ENCODE measurements at regions not wholly inside any gene's neighbourhood (a gene's known extent, or its start where the extent isn't known, plus 50 kb on each side); places are given as distances from the start of the nearest gene placed in this dataset.

GRCh38 chr3:102193255-102193654 lies 241.6 kb upstream of the ZPLD1 start:
- Histone ChIP-seq H3K79me1 (ENCODE audit: low read length) (no peaks in the 10 kb centered on the region), H4K8ac (ENCODE audit: low read depth, low read length) (no peak overlapping the region), H3K4ac (ENCODE audit: low read depth, low read length) (no peak overlapping the region), H3K56ac (ENCODE audit: low read length) (no peak overlapping the region), H3K4me3 (ENCODE audit: low read length) (no peak overlapping the region), H3K23ac (ENCODE audit: low read length) (no peak overlapping the region), H3K4me1 (ENCODE audit: control insufficient read depth, low read depth, low read length) (no peaks in the 10 kb centered on the region), H3K36me3 (ENCODE audit: control insufficient read depth, insufficient read depth, low read length) (no peaks in the 10 kb centered on the region), H2BK5ac (ENCODE audit: low read length) (no peak overlapping the region), H2AK5ac (ENCODE audit: low read length) (no peak overlapping the region), H3K27me3 (ENCODE audit: insufficient read depth, low read length, poor library complexity) (no peaks in the 10 kb centered on the region), H3K79me2 (ENCODE audit: control insufficient read depth, insufficient read depth, low read length) (no peaks in the 10 kb centered on the region), H2BK15ac (replicated peaks; ENCODE audit: low read depth) (no peak overlapping the region), H4K5ac (ENCODE audit: low read length) (no peak overlapping the region), H3K4me2 (ENCODE audit: low read length) (no peak overlapping the region), H3K18ac (ENCODE audit: low read length) (no peak overlapping the region), H3K9ac (ENCODE audit: low read length) (no peak overlapping the region), H2BK120ac (ENCODE audit: low read depth, low read length) (no peak overlapping the region), H3K27ac (ENCODE audit: low read depth, low read length) (no peak overlapping the region)
- WGBS (ENCODE audit: extremely low coverage, insufficient coverage, low lambda C conversion rate) = no CpG with 5 or more reads among the region's 1 CpG
- DNase-seq = no peak

- Histone ChIP-seq H3K56ac (ENCODE audit: low read length) (no peak overlapping the region), H4K5ac (ENCODE audit: low read length) (no peak overlapping the region), H3K27me3 (ENCODE audit: insufficient read depth, low read length, poor library complexity) (no peaks in the 10 kb centered on the region), H2AK5ac (ENCODE audit: low read length) (no peak overlapping the region), H3K4me2 (ENCODE audit: low read length) (no peak overlapping the region), H3K27ac (ENCODE audit: low read depth, low read length) (no peak overlapping the region), H3K18ac (ENCODE audit: low read length) (no peak overlapping the region), H3K4me1 (ENCODE audit: control insufficient read depth, low read depth, low read length) (no peaks in the 10 kb centered on the region), H3K79me1 (ENCODE audit: low read length) (no peaks in the 10 kb centered on the region), H3K4ac (ENCODE audit: low read depth, low read length) (no peak overlapping the region), H2BK120ac (ENCODE audit: low read depth, low read length) (no peak overlapping the region), H2BK15ac (replicated peaks; ENCODE audit: low read depth) (no peak overlapping the region), H3K4me3 (ENCODE audit: low read length) (no peak overlapping the region), H3K36me3 (ENCODE audit: control insufficient read depth, insufficient read depth, low read length) (no peaks in the 10 kb centered on the region), H4K8ac (ENCODE audit: low read depth, low read length) (no peak overlapping the region), H2BK5ac (ENCODE audit: low read length) (no peak overlapping the region), H3K79me2 (ENCODE audit: control insufficient read depth, insufficient read depth, low read length) (no peaks in the 10 kb centered on the region), H3K9ac (ENCODE audit: low read length) (no peak overlapping the region), H3K23ac (ENCODE audit: low read length) (no peak overlapping the region)
- no CpG with 5 or more reads among the region's 5 CpGs for WGBS (ENCODE audit: extremely low coverage, insufficient coverage, low lambda C conversion rate)
- DNase-seq = no peak
Measured at GRCh38 chr3:102194001-102194400, 240.8 kb upstream of the ZPLD1 start.

GRCh38 chr3:102194760-102195159 lies 240.1 kb upstream of the ZPLD1 start:
- no peaks in the 10 kb centered on the region for H3K79me2 ChIP-seq (ENCODE audit: control insufficient read depth, insufficient read depth, low read length)
- H3K36me3 ChIP-seq (ENCODE audit: control insufficient read depth, insufficient read depth, low read length) = no peaks in the 10 kb centered on the region
- H3K27ac ChIP-seq (ENCODE audit: low read depth, low read length) = no peak overlapping the region
- H2BK5ac ChIP-seq (ENCODE audit: low read length) = no peak overlapping the region
- no peak overlapping the region for H4K5ac ChIP-seq (ENCODE audit: low read length)
- H3K27me3 ChIP-seq (ENCODE audit: insufficient read depth, low read length, poor library complexity) = no peaks in the 10 kb centered on the region
- no peak overlapping the region for H3K4me2 ChIP-seq (ENCODE audit: low read length)
- H3K4me1 ChIP-seq (ENCODE audit: control insufficient read depth, low read depth, low read length) = no peaks in the 10 kb centered on the region
- no peak overlapping the region for H3K4ac ChIP-seq (ENCODE audit: low read depth, low read length)
- H3K9ac ChIP-seq (ENCODE audit: low read length) = no peak overlapping the region
- no peak overlapping the region for H3K4me3 ChIP-seq (ENCODE audit: low read length)
- H2AK5ac ChIP-seq (ENCODE audit: low read length) = no peak overlapping the region
- H3K56ac ChIP-seq (ENCODE audit: low read length) = no peak overlapping the region
- no peak overlapping the region for H2BK120ac ChIP-seq (ENCODE audit: low read depth, low read length)
- H2BK15ac ChIP-seq (replicated peaks; ENCODE audit: low read depth) = no peak overlapping the region
- H4K8ac ChIP-seq (ENCODE audit: low read depth, low read length) = no peak overlapping the region
- H3K23ac ChIP-seq (ENCODE audit: low read length) = no peak overlapping the region
- no peaks in the 10 kb centered on the region for H3K79me1 ChIP-seq (ENCODE audit: low read length)
- H3K18ac ChIP-seq (ENCODE audit: low read length) = no peak overlapping the region
- WGBS (ENCODE audit: extremely low coverage, insufficient coverage, low lambda C conversion rate) = no CpG with 5 or more reads among the region's 1 CpG
- DNase-seq = no peak

GRCh38 chr3:102195198-102195948 lies 239.4 kb upstream of the ZPLD1 start:
- Histone ChIP-seq H2AK5ac (ENCODE audit: low read length) (no peak overlapping the region), H4K5ac (ENCODE audit: low read length) (no peak overlapping the region), H3K23ac (ENCODE audit: low read length) (no peak overlapping the region), H3K36me3 (ENCODE audit: control insufficient read depth, insufficient read depth, low read length) (no peaks in the 10 kb centered on the region), H3K4me1 (ENCODE audit: control insufficient read depth, low read depth, low read length) (no peaks in the 10 kb centered on the region), H3K9ac (ENCODE audit: low read length) (no peak overlapping the region), H3K27ac (ENCODE audit: low read depth, low read length) (no peak overlapping the region), H3K4me3 (ENCODE audit: low read length) (no peak overlapping the region), H3K79me2 (ENCODE audit: control insufficient read depth, insufficient read depth, low read length) (no peaks in the 10 kb centered on the region), H3K18ac (ENCODE audit: low read length) (no peak overlapping the region), H2BK5ac (ENCODE audit: low read length) (no peak overlapping the region), H3K56ac (ENCODE audit: low read length) (no peak overlapping the region), H2BK120ac (ENCODE audit: low read depth, low read length) (no peak overlapping the region), H3K79me1 (ENCODE audit: low read length) (no peaks in the 10 kb centered on the region), H3K4me2 (ENCODE audit: low read length) (no peak overlapping the region), H3K27me3 (ENCODE audit: insufficient read depth, low read length, poor library complexity) (no peaks in the 10 kb centered on the region), H4K8ac (ENCODE audit: low read depth, low read length) (no peak overlapping the region), H2BK15ac (replicated peaks; ENCODE audit: low read depth) (no peak overlapping the region), H3K4ac (ENCODE audit: low read depth, low read length) (no peak overlapping the region)
- no CpG with 5 or more reads among the region's 5 CpGs for WGBS (ENCODE audit: extremely low coverage, insufficient coverage, low lambda C conversion rate)
- DNase-seq = no peak

- H2BK15ac ChIP-seq (replicated peaks; ENCODE audit: low read depth) = no peak overlapping the region
- H4K5ac ChIP-seq (ENCODE audit: low read length) = no peak overlapping the region
- no peak overlapping the region for H3K56ac ChIP-seq (ENCODE audit: low read length)
- no peak overlapping the region for H3K27ac ChIP-seq (ENCODE audit: low read depth, low read length)
- no peak overlapping the region for H2BK5ac ChIP-seq (ENCODE audit: low read length)
- H3K9ac ChIP-seq (ENCODE audit: low read length) = no peak overlapping the region
- no peaks in the 10 kb centered on the region for H3K27me3 ChIP-seq (ENCODE audit: insufficient read depth, low read length, poor library complexity)
- DNase-seq = no peak
- H3K79me2 ChIP-seq (ENCODE audit: control insufficient read depth, insufficient read depth, low read length) = no peaks in the 10 kb centered on the region
- no peak overlapping the region for H4K8ac ChIP-seq (ENCODE audit: low read depth, low read length)
- no peak overlapping the region for H2BK120ac ChIP-seq (ENCODE audit: low read depth, low read length)
- H3K79me1 ChIP-seq (ENCODE audit: low read length) = no peaks in the 10 kb centered on the region
- no peak overlapping the region for H3K18ac ChIP-seq (ENCODE audit: low read length)
- no peak overlapping the region for H2AK5ac ChIP-seq (ENCODE audit: low read length)
- H3K36me3 ChIP-seq (ENCODE audit: control insufficient read depth, insufficient read depth, low read length) = no peaks in the 10 kb centered on the region
- no peak overlapping the region for H3K4me2 ChIP-seq (ENCODE audit: low read length)
- H3K4me3 ChIP-seq (ENCODE audit: low read length) = no peak overlapping the region
- no peak overlapping the region for H3K4ac ChIP-seq (ENCODE audit: low read depth, low read length)
- H3K4me1 ChIP-seq (ENCODE audit: control insufficient read depth, low read depth, low read length) = no peaks in the 10 kb centered on the region
- H3K23ac ChIP-seq (ENCODE audit: low read length) = no peak overlapping the region
Measured at GRCh38 chr3:102200126-102200525, 234.7 kb upstream of the ZPLD1 start.

- H2BK5ac ChIP-seq (ENCODE audit: low read length) = no peak overlapping the region
- H3K27ac ChIP-seq (ENCODE audit: low read depth, low read length) = no peak overlapping the region
- H3K56ac ChIP-seq (ENCODE audit: low read length) = no peak overlapping the region
- H3K79me2 ChIP-seq (ENCODE audit: control insufficient read depth, insufficient read depth, low read length) = no peaks in the 10 kb centered on the region
- no peak overlapping the region for H3K4me2 ChIP-seq (ENCODE audit: low read length)
- no peaks in the 10 kb centered on the region for H3K36me3 ChIP-seq (ENCODE audit: control insufficient read depth, insufficient read depth, low read length)
- H3K4ac ChIP-seq (ENCODE audit: low read depth, low read length) = no peak overlapping the region
- H2AK5ac ChIP-seq (ENCODE audit: low read length) = no peak overlapping the region
- no peak for DNase-seq
- H3K4me1 ChIP-seq (ENCODE audit: control insufficient read depth, low read depth, low read length) = no peaks in the 10 kb centered on the region
- no peak overlapping the region for H3K18ac ChIP-seq (ENCODE audit: low read length)
- no peaks in the 10 kb centered on the region for H3K27me3 ChIP-seq (ENCODE audit: insufficient read depth, low read length, poor library complexity)
- H4K8ac ChIP-seq (ENCODE audit: low read depth, low read length) = no peak overlapping the region
- H3K9ac ChIP-seq (ENCODE audit: low read length) = no peak overlapping the region
- no peak overlapping the region for H2BK15ac ChIP-seq (replicated peaks; ENCODE audit: low read depth)
- H3K23ac ChIP-seq (ENCODE audit: low read length) = no peak overlapping the region
- H3K79me1 ChIP-seq (ENCODE audit: low read length) = no peaks in the 10 kb centered on the region
- H2BK120ac ChIP-seq (ENCODE audit: low read depth, low read length) = no peak overlapping the region
- no peak overlapping the region for H3K4me3 ChIP-seq (ENCODE audit: low read length)
- H4K5ac ChIP-seq (ENCODE audit: low read length) = no peak overlapping the region
Measured at GRCh38 chr3:102200560-102200959, 234.3 kb upstream of the ZPLD1 start.
